Suprapubic skin (tissue), 3 donors: ENCODE measurements at regions not wholly inside any gene's neighbourhood (a gene's known extent, or its start where the extent isn't known, plus 50 kb on each side); places are given as distances from the start of the nearest gene placed in this dataset.

Source experiments
- EP300 ChIP-seq: sonication (generic); formaldehyde crosslinking; IDR thresholded peaks from one replicate; pipeline ENCODE4 v1.6.1; 2017; ENCODE audit warnings: antibody characterized with exemption
- POLR2A ChIP-seq, 2 donors: fragments of 450-650 bp; IDR thresholded peaks; one replicate each; pipeline ENCODE4 v1.6.1; 2017; ENCODE audit warnings: antibody characterized with exemption in 2 of 2, mild to moderate bottlenecking in 2 of 2, moderate library complexity in 2 of 2
- TF ChIP-seq, protein P1 (sequence below), 2 donors: fragments of 200-600 bp in 1 of 2; fragments of 450-650 bp in 1 of 2; sonication (generic) in 1 of 2; IDR thresholded peaks; one replicate each; pipeline ENCODE4 v1.5.1; 2016 to 2019; ENCODE audit warnings: antibody characterized with exemption in 2 of 2, mild to moderate bottlenecking in 1 of 2, moderate library complexity in 1 of 2

DNA sequence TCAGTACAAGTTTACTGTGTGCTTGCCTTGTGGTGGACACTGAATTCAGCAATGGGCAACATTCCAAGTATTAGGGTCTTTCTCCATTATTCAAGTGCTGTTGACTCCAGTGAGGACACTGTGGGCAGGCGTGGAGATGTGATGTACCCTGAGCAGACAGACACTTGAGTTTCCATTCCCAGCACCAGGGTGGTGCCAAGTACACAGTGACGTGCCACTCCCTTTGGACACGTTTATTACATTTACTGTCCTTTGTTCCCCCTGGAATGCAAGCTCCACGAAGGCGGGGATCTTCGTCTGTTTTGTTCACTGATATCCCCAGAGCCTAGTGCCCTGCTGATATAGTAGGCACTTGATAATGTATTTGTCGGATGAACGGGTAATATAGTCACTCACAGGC, 130.6 kb upstream of the STX18 start:
- TF ChIP-seq, protein P1, sequence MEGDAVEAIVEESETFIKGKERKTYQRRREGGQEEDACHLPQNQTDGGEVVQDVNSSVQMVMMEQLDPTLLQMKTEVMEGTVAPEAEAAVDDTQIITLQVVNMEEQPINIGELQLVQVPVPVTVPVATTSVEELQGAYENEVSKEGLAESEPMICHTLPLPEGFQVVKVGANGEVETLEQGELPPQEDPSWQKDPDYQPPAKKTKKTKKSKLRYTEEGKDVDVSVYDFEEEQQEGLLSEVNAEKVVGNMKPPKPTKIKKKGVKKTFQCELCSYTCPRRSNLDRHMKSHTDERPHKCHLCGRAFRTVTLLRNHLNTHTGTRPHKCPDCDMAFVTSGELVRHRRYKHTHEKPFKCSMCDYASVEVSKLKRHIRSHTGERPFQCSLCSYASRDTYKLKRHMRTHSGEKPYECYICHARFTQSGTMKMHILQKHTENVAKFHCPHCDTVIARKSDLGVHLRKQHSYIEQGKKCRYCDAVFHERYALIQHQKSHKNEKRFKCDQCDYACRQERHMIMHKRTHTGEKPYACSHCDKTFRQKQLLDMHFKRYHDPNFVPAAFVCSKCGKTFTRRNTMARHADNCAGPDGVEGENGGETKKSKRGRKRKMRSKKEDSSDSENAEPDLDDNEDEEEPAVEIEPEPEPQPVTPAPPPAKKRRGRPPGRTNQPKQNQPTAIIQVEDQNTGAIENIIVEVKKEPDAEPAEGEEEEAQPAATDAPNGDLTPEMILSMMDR (IDR thresholded peaks at IDR 0.05): no peak
- TF ChIP-seq POLR2A (IDR thresholded peaks at IDR 0.05) (no peak), EP300 (no peak)
